AG09319 (cell line): ENCODE measurements at regions not wholly inside any gene's neighbourhood (a gene's known extent, or its start where the extent isn't known, plus 50 kb on each side); places are given as distances from the start of the nearest gene placed in this dataset.

ENCODE experiments used
- DNase-seq: peaks from one replicate; pipeline ENCODE4 v3.0.0-alpha.2; 2010; ENCODE audit warnings: low read depth; ENCODE audit errors: extremely low read depth
- CTCF ChIP-seq: IDR thresholded peaks from 2 replicates; pipeline ENCODE4 v1.5.1; 2011; ENCODE audit warnings: low read depth, mild to moderate bottlenecking, inconsistent platforms, low read length, moderate library complexity

- no peak for TF ChIP-seq CTCF
Measured at GRCh38 chr2:67888351-67889005, 174.3 kb downstream of the C1D start.

GRCh38 chr2:67889056-67889455 lies 173.7 kb downstream of the C1D start:
- no peak for TF ChIP-seq CTCF
- no peak for DNase-seq

More at GRCh38 chr2:67888351-67889005, 174.3 kb downstream of the C1D start:
- DNase-seq, result no peak

- no peak for TF ChIP-seq CTCF
- DNase-seq, result no peak
Measured at GRCh38 chr2:67891642-67892041, 171.2 kb downstream of the C1D start.

GRCh38 chr2:67892339-67892846 lies 170.4 kb downstream of the C1D start:
- no peak for DNase-seq
- no peak for TF ChIP-seq CTCF

- TF ChIP-seq CTCF, result no peak
- no peak for DNase-seq
Measured at GRCh38 chr2:67895227-67895941, 167.4 kb downstream of the C1D start.

GRCh38 chr2:67896076-67896475 lies 166.7 kb downstream of the C1D start:
- no peak for TF ChIP-seq CTCF
- no peak for DNase-seq

GRCh38 chr2:67896476-67896875 lies 166.3 kb downstream of the C1D start:
- TF ChIP-seq CTCF, result no peak
- no peak for DNase-seq
